ENCODE measurements at regions not wholly inside any gene's neighbourhood (a gene's known extent, or its start where the extent isn't known, plus 50 kb on each side); places are given as distances from the start of the nearest gene placed in this dataset.

- no peaks in the 10 kb centered on the region for H3K27me3 ChIP-seq (ENCODE audit: insufficient read depth, low read length)
- peak overlapping the region in 1 of 2 experiments; percentile 34; a peak in 2 of 4 replicates for H3K4me3 ChIP-seq (replicated peaks in 1 of 2; ENCODE audit: low read depth in 1 of 2, low read length in 2 of 2)
- no peaks in the 10 kb centered on the region for H4K20me1 ChIP-seq (ENCODE audit: insufficient read depth)
- no TSS peak for BruUV-seq (replicated peaks)
- ATAC-seq (peak; percentile 78), DNase-seq (ENCODE audit: low read depth, low spot score) (peak; percentile 65)
- peak; percentile 60; the same call in 1 of the 2 replicates for TF ChIP-seq SP1 (IDR thresholded peaks at IDR 0.05; ENCODE audit: low read depth)
- TF ChIP-seq, protein P1, sequence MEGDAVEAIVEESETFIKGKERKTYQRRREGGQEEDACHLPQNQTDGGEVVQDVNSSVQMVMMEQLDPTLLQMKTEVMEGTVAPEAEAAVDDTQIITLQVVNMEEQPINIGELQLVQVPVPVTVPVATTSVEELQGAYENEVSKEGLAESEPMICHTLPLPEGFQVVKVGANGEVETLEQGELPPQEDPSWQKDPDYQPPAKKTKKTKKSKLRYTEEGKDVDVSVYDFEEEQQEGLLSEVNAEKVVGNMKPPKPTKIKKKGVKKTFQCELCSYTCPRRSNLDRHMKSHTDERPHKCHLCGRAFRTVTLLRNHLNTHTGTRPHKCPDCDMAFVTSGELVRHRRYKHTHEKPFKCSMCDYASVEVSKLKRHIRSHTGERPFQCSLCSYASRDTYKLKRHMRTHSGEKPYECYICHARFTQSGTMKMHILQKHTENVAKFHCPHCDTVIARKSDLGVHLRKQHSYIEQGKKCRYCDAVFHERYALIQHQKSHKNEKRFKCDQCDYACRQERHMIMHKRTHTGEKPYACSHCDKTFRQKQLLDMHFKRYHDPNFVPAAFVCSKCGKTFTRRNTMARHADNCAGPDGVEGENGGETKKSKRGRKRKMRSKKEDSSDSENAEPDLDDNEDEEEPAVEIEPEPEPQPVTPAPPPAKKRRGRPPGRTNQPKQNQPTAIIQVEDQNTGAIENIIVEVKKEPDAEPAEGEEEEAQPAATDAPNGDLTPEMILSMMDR (IDR thresholded peaks at IDR 0.05 in 2 of 3, conservative IDR thresholded peaks at IDR 0.05 in 1 of 3; ENCODE audit: borderline replicate concordance in 1 of 3, insufficient read depth in 1 of 3, low read depth in 2 of 3, low read length in 2 of 3), result no peak
- TF ChIP-seq ZFX (IDR thresholded peaks at IDR 0.05), result no peak
- TF ChIP-seq TCF7L2 (IDR thresholded peaks at IDR 0.05; ENCODE audit: borderline replicate concordance, extremely low read depth, insufficient read depth, insufficient read length), result peak; percentile 66
- TF ChIP-seq SIN3A (IDR thresholded peaks at IDR 0.05; ENCODE audit: low read depth), result no peak
- no peak for TF ChIP-seq POLR2AphosphoS5 (IDR thresholded peaks at IDR 0.05; ENCODE audit: low read depth, low read length)
- TF ChIP-seq CEBPB (IDR thresholded peaks at IDR 0.05; ENCODE audit: low read depth), result peak; percentile 63; the same call in 1 of the 2 replicates
- peak; percentile 40 for TF ChIP-seq FOSL1 (IDR thresholded peaks at IDR 0.05; ENCODE audit: low read depth)
- TF ChIP-seq JUND (IDR thresholded peaks at IDR 0.05), result peak; percentile 31; the same call in 1 of the 2 replicates
- no peak for TF ChIP-seq MAX (IDR thresholded peaks at IDR 0.05)
- peaks cover 51 to 61% of the 10 kb centered on the region in 2 experiments for H3K4me1 ChIP-seq (ENCODE audit: control insufficient read depth in 1 of 2, insufficient read depth in 2 of 2, low read length in 2 of 2)
- H3K36me3 ChIP-seq (ENCODE audit: control insufficient read depth in 1 of 2, insufficient read depth in 2 of 2, low read length in 2 of 2), result no peaks in the 10 kb centered on the region
- RAD21 ChIA-PET (ENCODE audit: low non-redundant PET in 1 of 2, low total read pairs in 2 of 2, uncharacterized antibody in 2 of 2, unreplicated experiment in 2 of 2), result no interaction called here
- CTCF ChIA-PET, result no interaction called here
- peak overlapping the region; percentile 42 for H3K9ac ChIP-seq (ENCODE audit: low read length)
- H3K9me3 ChIP-seq (ENCODE audit: control insufficient read depth in 1 of 2, insufficient read depth in 1 of 2, low read depth in 1 of 2, low read length in 2 of 2), result no peaks in the 10 kb centered on the region; a peak in 1 of 4 replicates
- H3K4me2 ChIP-seq (ENCODE audit: low read length), result peak overlapping the region; percentile 67
- no peaks in the 10 kb centered on the region for H3K79me2 ChIP-seq (ENCODE audit: insufficient read depth, low read length)
- H3K9me2 ChIP-seq (ENCODE audit: insufficient read depth), result no peaks in the 10 kb centered on the region
- POLR2A ChIA-PET, result no interaction called here
- H2AFZ ChIP-seq (ENCODE audit: low read depth, low read length, poor library complexity, severe bottlenecking), result peak overlapping the region; percentile 37
- intact Hi-C loops (cut with micrococcal nuclease), result no loop called here
- peak overlapping the region; percentile 90 for H3K27ac ChIP-seq (ENCODE audit: low read depth, low read length)
These were observed 170.4 kb downstream of the HTR1B start for GRCh38 chr6:77292564-77293546.
